Psoas muscle (tissue), 7 donors: ENCODE measurements at regions not wholly inside any gene's neighbourhood (a gene's known extent, or its start where the extent isn't known, plus 50 kb on each side); places are given as distances from the start of the nearest gene placed in this dataset.
"Not testable (repeated sequence)": the region's sequence is repeated elsewhere in the genome, so short reads cannot be mapped to it uniquely, and the experiment has no call there.

Experiments used
- ATAC-seq, 4 donors: fragments of 200-7000 bp; cut with Tn5 transposase; one replicate each; pipeline ENCODE4 v1.9.1; 2020; ENCODE audit warnings: moderate library complexity in 3 of 4, mild to moderate bottlenecking in 2 of 4
- DNase-seq, 2 donors: peaks; one replicate each; pipeline ENCODE4 v3.0.0-alpha.2; 2020
- H3K27ac ChIP-seq: fragments of 200-600 bp; one replicate; pipeline ENCODE4 v1.8.0; 2022
- H3K27me3 ChIP-seq, 3 donors: fragments of 200-600 bp in 1 of 3; one replicate each; pipeline versions ENCODE4 v1.6.1 to v1.8.0; 2013 to 2022; ENCODE audit warnings: low read length in 2 of 3, mild to moderate bottlenecking in 2 of 3, moderate library complexity in 1 of 3; ENCODE audit not compliant: insufficient read depth in 3 of 3
- H3K36me3 ChIP-seq, 2 donors: fragments of 200-600 bp in 1 of 2; one replicate each; pipeline versions ENCODE4 v1.6.1 to v1.8.0; 2013 to 2022; ENCODE audit warnings: low read depth in 1 of 2, mild to moderate bottlenecking in 1 of 2, moderate library complexity in 1 of 2; ENCODE audit not compliant: insufficient read depth in 1 of 2
- H3K4me1 ChIP-seq: fragments of 200-600 bp; one replicate; pipeline ENCODE4 v1.8.0; 2022
- H3K4me3 ChIP-seq: fragments of 200-600 bp; one replicate; pipeline ENCODE4 v1.8.0; 2022; ENCODE audit warnings: mild to moderate bottlenecking
- H3K9me3 ChIP-seq: fragments of 200-600 bp; one replicate; pipeline ENCODE4 v1.8.0; 2022
- WGBS, 3 donors: extraction: QIAGEN DNeasy Blood & Tissue Kit; methylation state at CpG; one replicate each; pipeline versions ENCODE4 v1.1.6 to v1.1.7; 2013; 5-methylcytosine and 5-hydroxymethylcytosine counted together
- intact Hi-C, 2 donors: fragments of 100-400 bp; cut with DNase I; formaldehyde crosslinking; loops; one replicate each; pipeline versions ENCODE4 v1.11.0 to v1.14.2; 2022
- TF ChIP-seq, protein P1 (sequence below): fragments of 200-600 bp; IDR thresholded peaks from one replicate; pipeline ENCODE4 v1.8.0; 2022; ENCODE audit warnings: antibody characterized with exemption
- donor health status: healthy with polysubstance abuse.
- donor health status: DM: no; HTN: no; CAD: no; lungs with moderate emphysema.
- donor health status: Bipolar disorder and iron deficiency.
- donor health status: healthy.
- donor health status: DM: yes; HTN: yes; CAD: no.
- donor health status: DM: no; HTN: no; CAD: no.
- donor health status: DM: yes; HTN: yes; CAD: no.

GRCh38 chr9:84519413-84519812 is 150.1 kb upstream of the NTRK2 start:
- H3K4me3 ChIP-seq: no peak overlapping the region
- no peaks in the 10 kb centered on the region for H3K4me1 ChIP-seq
- no peaks in the 10 kb centered on the region for H3K27me3 ChIP-seq
- TF ChIP-seq, protein P1, sequence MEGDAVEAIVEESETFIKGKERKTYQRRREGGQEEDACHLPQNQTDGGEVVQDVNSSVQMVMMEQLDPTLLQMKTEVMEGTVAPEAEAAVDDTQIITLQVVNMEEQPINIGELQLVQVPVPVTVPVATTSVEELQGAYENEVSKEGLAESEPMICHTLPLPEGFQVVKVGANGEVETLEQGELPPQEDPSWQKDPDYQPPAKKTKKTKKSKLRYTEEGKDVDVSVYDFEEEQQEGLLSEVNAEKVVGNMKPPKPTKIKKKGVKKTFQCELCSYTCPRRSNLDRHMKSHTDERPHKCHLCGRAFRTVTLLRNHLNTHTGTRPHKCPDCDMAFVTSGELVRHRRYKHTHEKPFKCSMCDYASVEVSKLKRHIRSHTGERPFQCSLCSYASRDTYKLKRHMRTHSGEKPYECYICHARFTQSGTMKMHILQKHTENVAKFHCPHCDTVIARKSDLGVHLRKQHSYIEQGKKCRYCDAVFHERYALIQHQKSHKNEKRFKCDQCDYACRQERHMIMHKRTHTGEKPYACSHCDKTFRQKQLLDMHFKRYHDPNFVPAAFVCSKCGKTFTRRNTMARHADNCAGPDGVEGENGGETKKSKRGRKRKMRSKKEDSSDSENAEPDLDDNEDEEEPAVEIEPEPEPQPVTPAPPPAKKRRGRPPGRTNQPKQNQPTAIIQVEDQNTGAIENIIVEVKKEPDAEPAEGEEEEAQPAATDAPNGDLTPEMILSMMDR: no peak
- ATAC-seq (no peak), DNase-seq (no peak)
- intact Hi-C loops: no loop called here
- H3K27ac ChIP-seq: no peak overlapping the region
- WGBS, 3 donors: 83 to 87% (median 83%) methylated on average over 5 of the region's 5 CpGs
- H3K36me3 ChIP-seq: no peaks in the 10 kb centered on the region
- no peaks in the 10 kb centered on the region for H3K9me3 ChIP-seq

- Histone ChIP-seq H3K4me1 (no peaks in the 10 kb centered on the region), H3K36me3 (no peaks in the 10 kb centered on the region), H3K27me3 (no peaks in the 10 kb centered on the region), H3K9me3 (no peaks in the 10 kb centered on the region), H3K4me3 (no peak overlapping the region), H3K27ac (no peak overlapping the region)
- no peak for DNase-seq
- TF ChIP-seq, protein P1: no peak
- intact Hi-C loops: no loop called here
- 41 to 58% (median 52%) methylated on average over 3 of the region's 3 CpGs for WGBS, 3 donors
- no peak for ATAC-seq
Observed at GRCh38 chr9:84521208-84521607, 148.3 kb upstream of the NTRK2 start.

GRCh38 chr9:84526211-84526610 is 143.3 kb upstream of the NTRK2 start:
- intact Hi-C loops, H3K27ac ChIP-seq, H3K27me3 ChIP-seq, DNase-seq, ATAC-seq, H3K4me1 ChIP-seq, H3K4me3 ChIP-seq, H3K9me3 ChIP-seq, H3K36me3 ChIP-seq: not testable (repeated sequence)
- 89 to 97% (median 96%) methylated on average over 21 to 26 of the region's 26 CpGs for WGBS, 3 donors

DNA sequence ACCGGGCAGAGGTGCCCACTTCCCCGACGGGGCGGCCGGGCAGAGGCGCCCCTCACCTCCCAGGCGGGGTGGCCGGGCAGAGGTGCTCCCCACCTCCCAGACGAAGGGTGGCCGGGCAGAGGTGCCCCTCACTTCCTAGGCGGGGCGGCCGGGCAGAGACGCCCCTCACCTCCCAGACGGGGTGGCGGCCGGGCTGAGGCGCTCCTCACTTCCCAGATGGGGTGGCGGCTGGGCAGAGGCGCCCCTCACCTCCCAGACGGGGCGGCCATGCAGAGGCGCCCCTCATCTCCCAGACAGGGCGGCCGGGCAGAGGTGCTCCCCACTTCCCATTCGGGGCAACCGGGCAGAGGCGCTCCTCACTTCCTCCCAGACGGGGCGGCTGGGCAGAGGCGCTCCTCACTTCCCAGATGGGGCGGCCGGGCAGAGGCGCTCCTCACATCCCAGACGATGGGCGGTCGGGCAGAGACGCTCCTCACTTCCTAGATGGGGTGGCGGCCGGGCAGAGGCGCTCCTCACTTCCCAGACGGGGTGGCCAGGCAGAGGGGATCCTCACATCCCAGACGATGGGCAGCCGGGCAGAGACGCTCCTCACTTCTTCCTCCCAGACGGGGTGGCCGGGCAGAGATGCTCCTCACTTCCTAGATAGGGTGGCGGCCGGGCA is 142.3 kb upstream of the NTRK2 start:
- not testable (repeated sequence) for DNase-seq, H3K9me3 ChIP-seq
- 97 to 98% (median 97%) methylated on average over 32 to 49 of the region's 49 CpGs for WGBS, 3 donors

GRCh38 chr9:84535973-84536372 is 133.6 kb upstream of the NTRK2 start:
- H3K27me3 ChIP-seq, DNase-seq, intact Hi-C loops, ATAC-seq, H3K36me3 ChIP-seq, H3K27ac ChIP-seq, H3K4me3 ChIP-seq, H3K9me3 ChIP-seq, H3K4me1 ChIP-seq: not testable (repeated sequence)
- 51 to 56% (median 51%) methylated on average over 9 to 10 of the region's 10 CpGs for WGBS, 3 donors

More for the DNA sequence above, 142.3 kb upstream of the NTRK2 start:
- ATAC-seq, H3K4me3 ChIP-seq, H3K27ac ChIP-seq, H3K36me3 ChIP-seq, H3K27me3 ChIP-seq, intact Hi-C loops, H3K4me1 ChIP-seq: not testable (repeated sequence)

DNA sequence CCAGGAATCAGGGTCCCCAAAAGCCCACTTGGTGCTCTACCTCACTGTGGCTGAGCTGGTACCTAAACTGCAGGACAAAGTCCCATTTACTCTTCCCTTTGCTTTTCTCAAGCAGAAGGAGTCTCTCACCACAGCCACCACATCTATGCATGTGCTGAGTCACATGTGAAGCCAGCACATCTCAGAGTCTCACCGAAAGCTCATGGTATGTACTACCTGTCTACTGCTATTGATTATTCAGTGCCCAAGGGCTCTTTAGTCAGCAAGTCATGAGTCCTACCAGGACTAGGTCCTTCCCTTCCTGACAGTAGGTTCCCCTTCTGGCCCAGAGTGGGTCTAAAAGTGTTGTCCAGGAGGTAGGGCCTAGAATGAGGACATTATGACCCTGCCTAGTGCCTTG is 130.7 kb upstream of the NTRK2 start:
- TF ChIP-seq, protein P1: no peak
- ATAC-seq: no peak
- intact Hi-C loops: no loop called here

More for the DNA sequence above, 130.7 kb upstream of the NTRK2 start:
- DNase-seq: no peak
- Histone ChIP-seq H3K36me3 (no peaks in the 10 kb centered on the region), H3K27ac (no peak overlapping the region), H3K4me3 (no peak overlapping the region), H3K9me3 (no peaks in the 10 kb centered on the region), H3K4me1 (no peaks in the 10 kb centered on the region), H3K27me3 (no peaks in the 10 kb centered on the region)
- WGBS, 3 donors: 96 to 100% (median 97%) methylated on average over 1 of the region's 1 CpG
